WTC11 (cell line): ENCODE measurements at regions not wholly inside any gene's neighbourhood (a gene's known extent, or its start where the extent isn't known, plus 50 kb on each side); places are given as distances from the start of the nearest gene placed in this dataset.

ENCODE experiments used
- CTCF ChIP-seq: fragments of 200-600 bp; IDR thresholded peaks from 2 replicates; pipeline ENCODE4 v1.8.0; 2022; ENCODE audit warnings: antibody characterized with exemption
- JUN ChIP-seq: sonication (generic); formaldehyde crosslinking; IDR thresholded peaks from 2 replicates; pipeline ENCODE4 v1.8.0; 2023; ENCODE audit warnings: mild to moderate bottlenecking, missing genetic modification reagents
- NFYB ChIP-seq: sonication (generic); formaldehyde crosslinking; conservative IDR thresholded peaks from 2 replicates; pipeline ENCODE4 v1.8.0; 2022; ENCODE audit warnings: low read depth, missing genetic modification reagents
- TCF7 ChIP-seq: sonication (generic); formaldehyde crosslinking; IDR thresholded peaks from 2 replicates; pipeline ENCODE4 v1.8.0; 2022; ENCODE audit warnings: mild to moderate bottlenecking, low read depth, missing genetic modification reagents, moderate library complexity
- TEAD4 ChIP-seq: sonication (generic); formaldehyde crosslinking; IDR thresholded peaks from 2 replicates; pipeline ENCODE4 v1.8.0; 2022; ENCODE audit warnings: mild to moderate bottlenecking, missing genetic modification reagents
- USF1 ChIP-seq: sonication (generic); formaldehyde crosslinking; IDR thresholded peaks from 2 replicates; pipeline ENCODE4 v1.8.0; 2022; ENCODE audit warnings: mild to moderate bottlenecking, missing genetic modification reagents

- TF ChIP-seq CTCF (no peak), USF1 (CRISPR knock-in tag) (no peak), TEAD4 (CRISPR knock-in tag) (no peak), TCF7 (CRISPR knock-in tag) (no peak), JUN (CRISPR knock-in tag) (no peak), NFYB (CRISPR knock-in tag) (no peak)
Measured at GRCh38 chrX:53768865-53769264, 82.3 kb upstream of the HUWE1 start.
